Heart left ventricle (tissue), 16 donors: ENCODE measurements at regions not wholly inside any gene's neighbourhood (a gene's known extent, or its start where the extent isn't known, plus 50 kb on each side); places are given as distances from the start of the nearest gene placed in this dataset.

Experiments
- ATAC-seq, 4 donors: fragments of 200-7000 bp; cut with Tn5 transposase; one replicate each; pipeline ENCODE4 v1.9.1; 2020 to 2022; ENCODE audit warnings: moderate library complexity in 4 of 4, mild to moderate bottlenecking in 3 of 4, moderate number of reproducible peaks in 1 of 4
- DNase-seq, 5 donors: peaks; one replicate each; pipeline ENCODE4 v3.0.0-alpha.2; 2020
- H3K27ac ChIP-seq, 12 donors: fragments of 200-600 bp; sonication (generic) in 4 of 12; one replicate each; pipeline versions ENCODE4 v1.5.0 to v1.8.0; 2016 to 2022; ENCODE audit warnings: mild to moderate bottlenecking in 2 of 12
- H3K27me3 ChIP-seq, 9 donors: fragments of 200-600 bp; sonication (generic) in 2 of 9; one replicate each; pipeline versions ENCODE4 v1.5.1 to v1.8.0; 2016 to 2022; ENCODE audit warnings: mild to moderate bottlenecking in 3 of 9
- H3K36me3 ChIP-seq, 9 donors: fragments of 200-600 bp; sonication (generic) in 2 of 9; one replicate each; pipeline versions ENCODE4 v1.5.0 to v1.8.0; 2018 to 2022; ENCODE audit warnings: mild to moderate bottlenecking in 2 of 9
- H3K4me1 ChIP-seq, 12 donors: fragments of 200-600 bp; sonication (generic) in 4 of 12; one replicate each; pipeline versions ENCODE4 v1.5.0 to v1.8.0; 2016 to 2022; ENCODE audit warnings: mild to moderate bottlenecking in 3 of 12
- H3K4me3 ChIP-seq, 12 donors: fragments of 200-600 bp; sonication (generic) in 4 of 12; one replicate each; pipeline versions ENCODE4 v1.5.0 to v1.8.0; 2017 to 2022; ENCODE audit warnings: mild to moderate bottlenecking in 9 of 12, moderate library complexity in 4 of 12
- H3K9me3 ChIP-seq, 12 donors: fragments of 200-600 bp; sonication (generic) in 4 of 12; one replicate each; pipeline versions ENCODE4 v1.5.0 to v1.8.0; 2016 to 2022; ENCODE audit warnings: mild to moderate bottlenecking in 1 of 12
- POLR2A ChIP-seq, 2 donors: fragments of 450-650 bp; IDR thresholded peaks; one replicate each; pipeline ENCODE4 v1.6.1; 2017; ENCODE audit warnings: antibody characterized with exemption in 2 of 2, mild to moderate bottlenecking in 2 of 2, moderate library complexity in 2 of 2
- WGBS, 4 donors: extraction: QIAGEN DNeasy Blood & Tissue Kit in 2 of 4; methylation state at CpG; one replicate each; pipeline versions ENCODE4 v1.1.5 to v1.1.7; 2013 to 2018; 5-methylcytosine and 5-hydroxymethylcytosine counted together
- intact Hi-C, 10 donors: fragments of 100-400 bp; cut with DNase I; formaldehyde crosslinking; loops; one replicate each; pipeline versions ENCODE4 v1.11.1 to v1.14.2; 2022
- TF ChIP-seq, protein P1 (sequence below), 12 donors: fragments of 200-600 bp; sonication (generic) in 4 of 12; IDR thresholded peaks; one replicate each; pipeline versions ENCODE4 v1.5.0 to v1.8.0; 2018 to 2022; ENCODE audit warnings: antibody characterized with exemption in 12 of 12, mild to moderate bottlenecking in 5 of 12
- donor health status: ischemic (EF 13 %, LVEDD 7.1; RV severe dilation, severe dysfunction).
- donor health status: healthy with polysubstance abuse.
- donor health status: DM: no; HTN: yes; CAD: no.
- donor health status: DM: no; HTN: no; CAD: no.
- donor health status: ischemic (EF 25% LVEDD 6.9; RV normal size, moderate dysfunction).
- donor health status: ischemic (EF 25% LVEDD 5.7; RV mildly dilated, moderate dysfunction).
- donor health status: healthy.
- donor health status: DM: yes; HTN: yes; CAD: no.
- donor health status: ischemic (EF 35%, LVEDD 5.7; RV mildly dilated, moderate dysfunction).
- donor health status: nonischemic (EF 11% LVEDD 7.7; RV severe dilation, severe dysfunction).
- donor health status: DM: yes; HTN: yes; CAD: no.
- donor health status: PGD.
- donor health status: ischemic (EF 29% LVEDD 5.4; RV normal size, mild dysfunction).
- donor health status: nonischemic (EF 23%, LVEDD 6.1; RV moderate dilation, normal function).

DNA sequence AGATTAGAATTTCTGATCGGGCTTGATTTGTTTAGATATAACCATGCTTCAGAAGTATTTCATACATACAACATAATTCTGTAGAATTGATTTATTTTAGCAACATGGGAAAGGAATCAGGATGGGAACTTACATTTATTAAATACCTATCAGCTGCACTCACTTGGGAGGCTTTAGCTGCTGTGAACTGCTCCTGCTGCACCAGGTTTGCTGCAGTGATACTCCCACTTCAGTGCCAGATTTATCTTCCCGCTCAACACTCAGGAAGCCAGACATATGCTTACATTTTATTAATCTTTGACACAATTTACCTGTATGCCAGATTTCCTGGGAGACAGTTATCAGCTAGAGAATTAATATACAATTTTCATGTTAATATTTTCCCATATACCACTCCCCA lies 64.0 kb upstream of the PLCXD3 start:
- Histone ChIP-seq H3K4me1 (no peaks in the 10 kb centered on the region), H3K9me3 (no peaks in the 10 kb centered on the region), H3K36me3 (no peaks in the 10 kb centered on the region), H3K27ac (no peak overlapping the region), H3K27me3 (no peaks in the 10 kb centered on the region), H3K4me3 (no peak overlapping the region)
- no peak for DNase-seq
- TF ChIP-seq, protein P1, sequence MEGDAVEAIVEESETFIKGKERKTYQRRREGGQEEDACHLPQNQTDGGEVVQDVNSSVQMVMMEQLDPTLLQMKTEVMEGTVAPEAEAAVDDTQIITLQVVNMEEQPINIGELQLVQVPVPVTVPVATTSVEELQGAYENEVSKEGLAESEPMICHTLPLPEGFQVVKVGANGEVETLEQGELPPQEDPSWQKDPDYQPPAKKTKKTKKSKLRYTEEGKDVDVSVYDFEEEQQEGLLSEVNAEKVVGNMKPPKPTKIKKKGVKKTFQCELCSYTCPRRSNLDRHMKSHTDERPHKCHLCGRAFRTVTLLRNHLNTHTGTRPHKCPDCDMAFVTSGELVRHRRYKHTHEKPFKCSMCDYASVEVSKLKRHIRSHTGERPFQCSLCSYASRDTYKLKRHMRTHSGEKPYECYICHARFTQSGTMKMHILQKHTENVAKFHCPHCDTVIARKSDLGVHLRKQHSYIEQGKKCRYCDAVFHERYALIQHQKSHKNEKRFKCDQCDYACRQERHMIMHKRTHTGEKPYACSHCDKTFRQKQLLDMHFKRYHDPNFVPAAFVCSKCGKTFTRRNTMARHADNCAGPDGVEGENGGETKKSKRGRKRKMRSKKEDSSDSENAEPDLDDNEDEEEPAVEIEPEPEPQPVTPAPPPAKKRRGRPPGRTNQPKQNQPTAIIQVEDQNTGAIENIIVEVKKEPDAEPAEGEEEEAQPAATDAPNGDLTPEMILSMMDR (IDR thresholded peaks at IDR 0.05): no peak
- no peak for TF ChIP-seq POLR2A (IDR thresholded peaks at IDR 0.05)
- intact Hi-C loops: no loop called here
- WGBS, 4 donors: 71 to 89% (median 85%) methylated on average over 2 of the region's 2 CpGs
- no peak for ATAC-seq
